Naive B cell (primary cell): ENCODE measurements at regions not wholly inside any gene's neighbourhood (a gene's known extent, or its start where the extent isn't known, plus 50 kb on each side); places are given as distances from the start of the nearest gene placed in this dataset.
"Not testable (repeated sequence)": the region's sequence is repeated elsewhere in the genome, so short reads cannot be mapped to it uniquely, and the experiment has no call there.

Experiments
- ATAC-seq, 2 donors: fragments of 150-1000 bp; cut with Tn5 transposase; 2 replicates each; pipeline ENCODE4 v1.10.0; 2021; ENCODE audit warnings: low read depth in 2 of 2, mild to moderate bottlenecking in 2 of 2, moderate library complexity in 2 of 2
- DNase-seq: peaks from one replicate; pipeline ENCODE4 v3.0.0; 2022
- H3K27ac Mint-ChIP-seq, 6 donors: one replicate each; pipeline ENCODE4 v1.8.0; 2020 to 2022; ENCODE audit warnings: mild to moderate bottlenecking in 6 of 6, mixed read lengths in 6 of 6, moderate library complexity in 5 of 6, inconsistent platforms in 2 of 6
- H3K27me3 Mint-ChIP-seq, 3 donors: one replicate each; pipeline ENCODE4 v1.8.0; 2021 to 2022; ENCODE audit warnings: mixed read lengths in 3 of 3, mild to moderate bottlenecking in 1 of 3
- H3K36me3 Mint-ChIP-seq, 2 donors: one replicate each; pipeline ENCODE4 v1.8.0; 2020 to 2022; ENCODE audit warnings: mixed read lengths in 2 of 2, inconsistent platforms in 1 of 2, mild to moderate bottlenecking in 1 of 2
- H3K4me1 Mint-ChIP-seq, 3 donors: one replicate each; pipeline ENCODE4 v1.8.0; 2020 to 2022; ENCODE audit warnings: mixed read lengths in 3 of 3, inconsistent platforms in 1 of 3, mild to moderate bottlenecking in 1 of 3, moderate library complexity in 1 of 3
- H3K4me3 Mint-ChIP-seq, 8 donors: one replicate each; pipeline ENCODE4 v1.8.0; 2020 to 2022; ENCODE audit warnings: mild to moderate bottlenecking in 8 of 8, mixed read lengths in 8 of 8, moderate library complexity in 8 of 8, inconsistent platforms in 2 of 8
- H3K9me3 Mint-ChIP-seq, 7 donors: one replicate each; pipeline ENCODE4 v1.8.0; 2020 to 2022; ENCODE audit warnings: mixed read lengths in 7 of 7, mild to moderate bottlenecking in 5 of 7, inconsistent platforms in 2 of 7, moderate library complexity in 1 of 7

DNA sequence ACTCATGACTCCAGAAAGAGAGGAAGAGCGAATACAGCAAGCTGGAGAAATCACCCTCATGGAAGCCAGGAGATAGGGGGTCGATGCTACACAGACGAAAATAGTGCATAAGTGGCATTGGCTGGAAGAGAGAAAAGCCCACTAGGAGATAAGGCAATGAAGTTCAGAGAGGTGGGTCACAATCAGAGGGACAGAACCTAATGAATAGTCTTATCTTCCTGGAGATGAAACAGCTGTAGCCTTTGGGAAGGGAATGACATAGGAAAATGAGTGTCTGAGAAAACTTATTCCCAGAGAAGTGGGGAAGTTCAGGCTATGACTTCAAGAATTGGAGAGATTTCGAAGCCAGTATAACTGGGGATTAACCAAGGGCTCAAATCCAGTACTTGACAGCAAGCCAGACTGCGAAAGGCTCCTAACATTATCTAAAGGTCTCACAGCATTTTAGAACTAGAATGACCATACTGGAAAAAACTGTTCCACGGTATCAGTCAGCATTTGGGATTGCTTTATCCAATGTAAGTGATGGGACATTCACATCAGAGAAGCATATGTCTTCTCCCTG, 211.1 kb downstream of the ZNF365 start:
- no peak overlapping the region for H3K27ac Mint-ChIP-seq
- DNase-seq, result no peak
- peaks cover 0 to 13% (median 7%) of the 10 kb centered on the region in 7 donors for H3K9me3 Mint-ChIP-seq
- H3K27me3 Mint-ChIP-seq, result no peaks in the 10 kb centered on the region
- ATAC-seq, result no peak
- H3K4me3 Mint-ChIP-seq, result no peak overlapping the region
- peaks cover 0 to 7% (median 5%) of the 10 kb centered on the region in 3 donors for H3K4me1 Mint-ChIP-seq
- peaks cover 0 to 5% of the 10 kb centered on the region in 2 donors for H3K36me3 Mint-ChIP-seq

DNA sequence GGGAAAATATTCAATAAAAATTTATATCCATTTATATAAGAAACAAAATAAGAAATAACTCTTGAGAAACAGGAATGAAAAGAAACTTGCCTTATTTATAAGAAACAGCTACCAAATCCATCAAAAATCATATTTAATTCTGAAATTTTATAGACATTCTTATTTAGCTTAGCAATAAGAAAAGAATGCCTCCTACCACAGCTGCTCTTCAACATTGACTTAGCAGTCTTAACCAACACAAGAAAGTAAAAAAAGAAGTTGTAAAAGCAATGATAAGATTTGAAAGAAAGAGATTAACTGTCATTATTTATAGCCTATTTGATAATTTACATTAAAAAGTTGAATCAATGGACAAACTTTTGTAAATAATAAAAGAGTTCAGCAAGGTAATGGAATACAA, 212.8 kb downstream of the ZNF365 start:
- no peak for ATAC-seq

DNA sequence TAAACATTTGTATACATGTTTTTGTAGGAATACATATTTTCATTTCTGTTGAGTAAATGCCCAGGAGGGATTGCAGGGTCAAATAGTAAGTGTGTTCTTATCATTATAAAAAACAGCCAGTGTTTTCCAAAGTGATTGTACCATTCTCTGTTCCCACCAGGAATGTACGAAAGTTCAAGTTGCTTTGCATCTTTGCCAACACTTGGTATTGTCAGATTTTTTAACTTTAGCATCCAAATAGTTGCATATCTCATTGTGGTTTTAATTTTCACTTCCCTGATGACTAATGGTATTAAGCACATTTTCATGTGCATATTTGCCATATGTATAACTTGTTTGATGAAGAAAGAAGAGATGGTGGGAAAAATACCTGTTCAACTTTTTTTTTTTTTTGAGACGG, 213.9 kb downstream of the ZNF365 start:
- Mint-ChIP-seq H3K27ac (no peak overlapping the region), H3K4me1 (peaks cover 3 to 16% (median 12%) of the 10 kb centered on the region in 3 donors), H3K4me3 (no peak overlapping the region), H3K9me3 (peaks cover 0 to 15% (median 7%) of the 10 kb centered on the region in 7 donors), H3K36me3 (no peaks in the 10 kb centered on the region), H3K27me3 (no peaks in the 10 kb centered on the region)
- DNase-seq (no peak), ATAC-seq (no peak)

More for the DNA sequence above, 212.8 kb downstream of the ZNF365 start:
- no peaks in the 10 kb centered on the region for H3K27me3 Mint-ChIP-seq
- no peak for DNase-seq
- no peak overlapping the region for H3K27ac Mint-ChIP-seq
- H3K9me3 Mint-ChIP-seq, result peaks cover 0 to 13% (median 7%) of the 10 kb centered on the region in 7 donors
- H3K4me3 Mint-ChIP-seq, result no peak overlapping the region
- H3K36me3 Mint-ChIP-seq, result peaks cover 0 to under 1% of the 10 kb centered on the region in 2 donors
- peaks cover 0 to 7% (median 6%) of the 10 kb centered on the region in 3 donors for H3K4me1 Mint-ChIP-seq

DNA sequence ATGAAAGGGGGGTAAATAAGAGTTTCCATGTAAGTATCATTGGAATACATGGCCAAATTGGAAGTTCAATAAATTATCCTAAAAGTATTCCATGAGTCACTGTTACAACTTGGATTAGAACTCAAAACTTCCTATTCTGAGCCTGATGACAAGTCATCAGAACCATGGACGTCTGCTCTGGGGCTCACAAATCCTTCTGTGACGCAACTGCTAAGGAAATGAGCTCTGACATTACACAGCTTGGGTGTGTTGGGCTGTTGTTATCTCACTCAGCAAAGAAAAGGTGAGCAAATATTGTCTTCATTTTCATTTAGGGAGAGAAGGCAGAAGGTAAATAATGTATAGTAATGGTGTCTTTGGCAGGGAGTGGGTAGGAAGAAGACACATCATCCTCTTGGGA, 214.8 kb upstream of the ADO start:
- Mint-ChIP-seq H3K27me3 (no peaks in the 10 kb centered on the region), H3K9me3 (peaks cover 0 to 15% (median 7%) of the 10 kb centered on the region in 7 donors), H3K4me3 (no peak overlapping the region), H3K27ac (no peak overlapping the region), H3K36me3 (no peaks in the 10 kb centered on the region), H3K4me1 (peaks cover 7 to 18% (median 16%) of the 10 kb centered on the region in 3 donors)
- DNase-seq, result no peak
- no peak for ATAC-seq

GRCh38 chr10:62590306-62590705, 214.2 kb upstream of the ADO start:
- no peak overlapping the region for H3K27ac Mint-ChIP-seq
- H3K27me3 Mint-ChIP-seq, result no peaks in the 10 kb centered on the region
- ATAC-seq (no peak), DNase-seq (no peak)
- no peaks in the 10 kb centered on the region for H3K36me3 Mint-ChIP-seq
- H3K4me1 Mint-ChIP-seq, result peaks cover 10 to 18% (median 11%) of the 10 kb centered on the region in 3 donors
- H3K9me3 Mint-ChIP-seq, result peaks cover 0 to 15% (median 7%) of the 10 kb centered on the region in 7 donors
- H3K4me3 Mint-ChIP-seq, result no peak overlapping the region

DNA sequence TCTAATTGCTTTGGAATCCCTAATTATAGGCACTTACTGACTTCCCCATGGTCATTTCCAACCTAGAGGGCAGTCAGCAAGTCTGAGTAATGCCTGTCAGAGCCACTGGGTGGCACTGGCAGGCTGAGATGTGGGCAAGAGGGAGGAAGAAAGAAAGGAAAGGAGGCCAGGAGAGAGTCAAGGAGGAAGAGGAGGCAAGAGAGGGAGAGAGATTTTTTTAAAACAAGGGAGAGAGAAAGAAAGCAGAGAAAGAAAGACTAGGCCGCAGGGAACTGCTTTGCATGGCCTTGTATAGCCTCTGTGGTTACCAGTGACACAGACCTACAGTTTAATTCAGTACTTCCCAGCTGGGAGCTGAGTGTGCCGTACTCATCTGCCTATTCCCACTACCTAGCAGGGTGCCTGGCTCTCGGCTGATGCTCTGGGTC, 210.4 kb upstream of the ADO start:
- Mint-ChIP-seq H3K9me3 (peaks cover 0 to 5% (median 2%) of the 10 kb centered on the region in 7 donors), H3K27me3 (no peaks in the 10 kb centered on the region), H3K4me1 (peaks cover 10 to 18% (median 11%) of the 10 kb centered on the region in 3 donors), H3K36me3 (no peaks in the 10 kb centered on the region), H3K4me3 (peak overlapping the region in 1 of 8 donors; percentile 6), H3K27ac (peak overlapping the region in 3 of 6 donors; percentile 9 to 36 (median 19))
- ATAC-seq (peak; percentile 55 to 73), DNase-seq (peak; percentile 39)

GRCh38 chr10:62597226-62597625, 207.3 kb upstream of the ADO start:
- Mint-ChIP-seq H3K27me3 (no peaks in the 10 kb centered on the region), H3K4me1 (peaks cover 10 to 15% (median 10%) of the 10 kb centered on the region in 3 donors), H3K4me3 (no peak overlapping the region), H3K9me3 (peaks cover 0 to 9% (median 2%) of the 10 kb centered on the region in 7 donors), H3K27ac (no peak overlapping the region), H3K36me3 (no peaks in the 10 kb centered on the region)
- ATAC-seq (no peak), DNase-seq (no peak)

DNA sequence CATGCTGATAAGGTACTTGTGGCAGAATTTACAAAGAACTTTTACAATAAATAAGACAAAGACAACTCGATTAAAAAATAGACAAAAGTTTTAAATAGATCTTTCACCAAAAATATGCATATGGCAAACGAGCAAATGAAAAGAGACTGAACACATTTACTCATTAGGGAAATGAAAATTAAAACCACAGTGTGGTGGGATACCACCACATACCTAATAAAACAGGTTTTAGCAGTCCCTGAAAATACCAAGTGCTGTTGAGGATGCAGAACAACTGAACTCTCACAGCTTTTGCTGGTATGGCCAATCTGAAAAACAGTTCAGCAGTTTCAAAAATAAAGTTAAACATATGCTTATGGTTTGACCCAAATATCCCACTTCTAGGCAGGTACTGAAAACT, 205.4 kb upstream of the ADO start:
- H3K9me3 Mint-ChIP-seq, result peaks cover 0 to 5% (median 2%) of the 10 kb centered on the region in 7 donors
- H3K4me3 Mint-ChIP-seq, result no peak overlapping the region

GRCh38 chr10:62606551-62606950, 198.0 kb upstream of the ADO start:
- DNase-seq, H3K9me3 Mint-ChIP-seq, H3K27ac Mint-ChIP-seq, ATAC-seq, H3K4me3 Mint-ChIP-seq, H3K36me3 Mint-ChIP-seq, H3K27me3 Mint-ChIP-seq: not testable (repeated sequence)
- H3K4me1 Mint-ChIP-seq, result peaks cover 3 to 10% (median 9%) of the 10 kb centered on the region in 3 donors

More for the DNA sequence above, 205.4 kb upstream of the ADO start:
- Mint-ChIP-seq H3K27ac (no peak overlapping the region), H3K4me1 (peaks cover 2 to 4% (median 2%) of the 10 kb centered on the region in 3 donors), H3K27me3 (no peaks in the 10 kb centered on the region), H3K36me3 (no peaks in the 10 kb centered on the region)
- DNase-seq (no peak), ATAC-seq (no peak)

GRCh38 chr10:62608189-62608875, 196.2 kb upstream of the ADO start:
- DNase-seq, H3K27ac Mint-ChIP-seq, ATAC-seq, H3K36me3 Mint-ChIP-seq, H3K9me3 Mint-ChIP-seq, H3K4me3 Mint-ChIP-seq: not testable (repeated sequence)
- peaks cover 0 to 16% (median 10%) of the 10 kb centered on the region in 3 donors for H3K27me3 Mint-ChIP-seq
- peaks cover 3 to 10% (median 9%) of the 10 kb centered on the region in 3 donors for H3K4me1 Mint-ChIP-seq

- DNase-seq (peak; percentile 80), ATAC-seq (peak; percentile 98 to 100)
- peak overlapping the region in 1 of 6 donors; percentile 33 for H3K27ac Mint-ChIP-seq
- peaks cover 8 to 23% (median 22%) of the 10 kb centered on the region in 3 donors for H3K27me3 Mint-ChIP-seq
- no peak overlapping the region for H3K4me3 Mint-ChIP-seq
- H3K9me3 Mint-ChIP-seq, result no peaks in the 10 kb centered on the region
- H3K4me1 Mint-ChIP-seq, result peaks cover 7 to 10% (median 9%) of the 10 kb centered on the region in 3 donors
- no peaks in the 10 kb centered on the region for H3K36me3 Mint-ChIP-seq
Measured at GRCh38 chr10:62610649-62611229, 193.8 kb upstream of the ADO start.

GRCh38 chr10:62613424-62613823, 191.1 kb upstream of the ADO start:
- no peak for DNase-seq
- H3K9me3 Mint-ChIP-seq, result no peaks in the 10 kb centered on the region
- H3K27ac Mint-ChIP-seq, result no peak overlapping the region
- H3K4me1 Mint-ChIP-seq, result peaks cover 7 to 19% (median 18%) of the 10 kb centered on the region in 3 donors
- ATAC-seq, result no peak
- H3K27me3 Mint-ChIP-seq, result peaks cover 8 to 23% (median 22%) of the 10 kb centered on the region in 3 donors
- H3K4me3 Mint-ChIP-seq, result no peak overlapping the region
- H3K36me3 Mint-ChIP-seq, result no peaks in the 10 kb centered on the region

DNA sequence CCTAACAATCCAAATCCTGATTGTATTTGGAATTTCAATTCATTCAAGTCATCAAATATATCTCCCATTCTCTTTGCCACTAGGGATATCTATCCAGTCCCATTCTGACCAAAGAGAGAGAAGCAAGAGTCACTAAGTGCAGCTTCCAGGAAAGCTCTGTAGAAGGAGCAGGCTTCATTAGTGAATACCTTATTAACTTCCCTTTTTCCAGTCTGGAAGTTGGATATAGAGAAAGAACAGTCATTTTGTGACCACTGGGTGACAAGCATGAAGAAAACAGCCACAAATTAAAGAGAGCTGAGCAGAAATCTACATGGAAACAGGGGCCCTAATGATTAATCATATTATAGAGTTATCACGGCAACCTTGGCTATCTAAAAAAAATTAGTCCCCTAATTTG, 190.7 kb upstream of the ADO start:
- Mint-ChIP-seq H3K36me3 (no peaks in the 10 kb centered on the region), H3K4me3 (no peak overlapping the region), H3K9me3 (no peaks in the 10 kb centered on the region), H3K27me3 (peaks cover 8 to 23% (median 22%) of the 10 kb centered on the region in 3 donors), H3K27ac (no peak overlapping the region), H3K4me1 (peaks cover 7 to 23% (median 22%) of the 10 kb centered on the region in 3 donors)
- DNase-seq (no peak), ATAC-seq (no peak)
